GM19238 (cell line): ENCODE measurements at regions not wholly inside any gene's neighbourhood (a gene's known extent, or its start where the extent isn't known, plus 50 kb on each side); places are given as distances from the start of the nearest gene placed in this dataset.

ENCODE experiments used
- DNase-seq: peaks from one replicate; pipeline ENCODE4 v3.0.0; 2011; ENCODE audit warnings: low spot score; ENCODE audit not compliant: insufficient read length

DNA sequence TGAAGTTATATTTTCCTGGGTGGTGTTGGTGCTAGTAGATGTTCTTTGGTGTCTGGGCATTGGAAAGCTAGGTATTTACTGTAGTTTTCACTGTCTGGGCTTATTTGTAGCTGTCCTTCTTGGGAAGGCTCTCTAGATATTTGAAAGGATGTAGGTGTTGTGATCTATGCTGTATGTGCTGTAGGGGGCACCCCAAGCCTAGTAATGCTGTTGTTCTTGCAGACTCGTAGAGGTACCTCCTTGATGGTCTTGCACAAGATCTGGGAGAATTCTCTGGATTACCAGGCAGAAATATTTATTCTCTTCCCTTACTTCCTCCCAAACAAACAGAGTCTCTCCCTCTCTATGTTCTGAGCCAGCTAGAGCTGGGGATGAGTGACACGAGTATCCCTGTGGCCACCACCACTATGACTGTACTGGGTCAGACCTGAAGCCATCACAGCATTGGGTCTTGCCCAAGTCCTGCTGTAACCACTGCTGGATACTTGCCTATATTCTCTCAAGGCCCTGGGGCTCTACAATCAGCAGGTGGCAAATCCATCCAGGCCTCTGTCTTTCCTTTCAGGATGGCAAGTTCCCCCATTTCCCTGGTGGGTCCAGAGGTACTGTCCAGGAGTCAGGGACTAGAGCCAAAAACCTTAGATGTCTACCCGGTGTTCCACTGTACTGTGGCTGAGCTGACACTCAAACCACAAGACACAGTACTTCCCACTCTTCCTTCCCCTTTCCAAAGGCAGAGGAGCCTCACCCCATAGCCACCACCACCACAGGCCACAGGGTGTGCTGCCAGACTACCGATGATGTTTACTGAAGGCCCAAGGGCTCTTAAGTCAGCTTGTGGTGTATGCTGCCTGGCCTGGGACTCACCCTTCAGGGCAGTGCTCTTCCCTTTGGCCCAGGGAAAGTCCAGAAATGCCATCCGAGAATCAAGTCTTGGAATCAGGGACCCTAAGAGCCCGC, 195.2 kb upstream of the DPPA4 start:
- DNase-seq = no peak

DNA sequence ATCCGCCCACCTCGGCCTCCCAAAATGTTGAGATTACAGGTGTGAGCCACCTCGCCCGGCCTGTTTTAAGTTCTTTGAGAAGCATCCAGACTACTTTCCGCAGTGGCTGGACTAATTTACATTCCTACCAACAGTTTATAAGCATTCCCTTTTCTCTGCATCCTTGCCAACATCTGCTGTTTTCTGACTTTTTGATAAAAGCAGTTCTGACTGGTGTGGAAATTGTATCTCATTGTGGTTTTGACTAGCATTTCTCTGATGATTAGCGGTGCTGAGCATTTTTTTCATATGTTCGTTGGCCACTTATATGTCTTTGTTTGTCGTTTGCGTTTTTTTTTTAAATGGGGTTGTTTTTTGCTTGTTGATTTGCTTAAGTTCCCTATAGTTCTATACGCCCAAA, 208.4 kb upstream of the DPPA4 start:
- DNase-seq = no peak

DNA sequence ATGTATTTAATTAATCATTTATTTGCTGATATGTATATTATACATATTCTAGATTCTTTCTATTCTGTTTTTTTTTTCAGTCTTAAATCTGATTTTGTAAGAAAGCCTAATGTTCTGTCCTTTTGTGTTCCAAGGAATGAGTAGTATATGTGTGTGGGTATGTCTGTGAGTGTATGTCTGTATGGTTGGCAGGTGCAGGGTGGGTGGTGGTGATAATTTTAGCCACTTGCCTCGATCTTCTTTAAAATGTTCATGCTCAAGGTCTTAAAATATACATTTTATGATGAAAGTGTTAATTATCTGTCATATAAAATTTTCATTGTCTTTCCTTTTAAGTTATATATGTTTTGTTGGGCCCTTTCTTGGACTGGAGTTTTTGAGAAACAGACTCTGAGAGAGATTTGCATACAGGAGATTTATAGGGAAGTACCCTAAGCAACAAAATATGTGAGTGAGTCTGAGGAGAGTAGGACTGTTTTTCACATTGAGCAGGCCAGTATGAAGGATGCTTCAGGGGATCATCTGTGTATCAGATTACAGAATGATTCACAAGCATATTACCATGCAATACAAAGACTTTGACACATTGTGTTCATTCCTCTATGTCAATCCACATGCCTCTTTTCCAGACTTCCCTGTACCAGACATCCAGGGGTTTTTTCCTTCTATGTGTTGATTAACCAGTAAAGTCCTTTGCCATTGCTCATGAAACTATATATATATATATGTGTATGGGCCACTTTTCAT, 211.0 kb upstream of the DPPA4 start:
- no peak for DNase-seq

DNA sequence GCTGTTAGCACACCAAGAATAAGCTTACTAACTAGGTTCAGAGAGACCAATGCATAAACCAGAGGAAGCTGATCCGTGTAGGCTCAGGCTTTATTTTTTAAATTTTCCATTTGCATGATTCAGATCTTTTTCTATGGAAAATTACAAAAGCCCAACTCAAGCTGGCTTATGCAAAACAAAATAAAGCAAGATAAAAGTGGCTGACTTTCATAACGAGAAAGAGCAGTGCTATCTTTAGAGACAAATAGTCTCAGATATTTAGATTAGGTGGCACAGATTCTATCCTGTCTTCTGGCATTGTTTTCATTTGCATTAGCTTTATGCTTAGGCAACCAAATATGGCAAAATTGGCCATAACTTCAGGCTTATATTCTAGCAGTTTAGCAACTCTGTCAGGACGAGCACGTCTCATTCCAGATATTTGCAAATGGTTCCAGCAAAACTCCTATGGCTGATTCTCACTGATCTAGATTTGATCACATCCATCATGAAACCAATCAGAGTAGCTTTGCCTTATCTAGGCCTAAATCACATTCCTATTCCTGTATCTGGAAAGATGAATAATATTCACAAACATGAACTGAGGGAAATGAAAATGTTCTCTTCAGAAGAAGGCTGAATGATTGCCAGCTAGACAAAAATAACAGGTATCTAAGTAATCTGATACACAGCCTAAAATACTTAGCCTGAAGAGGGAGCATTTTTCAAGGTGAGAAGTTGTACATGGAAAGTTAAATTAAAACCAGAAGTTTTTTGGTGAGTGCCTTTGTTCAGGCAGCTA, 216.4 kb upstream of the DPPA4 start:
- no peak for DNase-seq

GRCh38 chr3:109559389-109559788, 222.0 kb upstream of the DPPA4 start:
- DNase-seq = no peak

GRCh38 chr3:109563149-109563548, 225.8 kb upstream of the DPPA4 start:
- no peak for DNase-seq

GRCh38 chr3:109569135-109569846, 231.9 kb upstream of the DPPA4 start:
- no peak for DNase-seq

DNA sequence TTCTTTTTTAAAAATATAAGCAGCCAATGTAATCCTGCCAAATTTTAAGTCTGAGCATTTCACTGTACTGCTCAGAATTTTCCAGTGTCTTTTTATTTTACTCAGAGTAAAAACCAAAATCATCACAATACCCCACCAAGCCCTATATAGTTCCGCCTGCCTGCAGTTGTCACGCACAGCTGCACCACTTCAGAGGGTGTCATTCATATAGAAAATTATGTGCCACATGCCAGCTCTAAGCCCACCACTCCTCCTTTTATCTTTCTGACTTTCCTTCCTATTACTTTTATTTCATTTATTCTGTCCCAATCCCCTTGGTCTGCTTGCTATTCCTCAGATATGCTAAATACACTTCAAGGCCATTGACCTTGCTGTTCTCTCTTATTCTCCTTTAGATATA, 233.1 kb upstream of the DPPA4 start:
- DNase-seq = no peak

DNA sequence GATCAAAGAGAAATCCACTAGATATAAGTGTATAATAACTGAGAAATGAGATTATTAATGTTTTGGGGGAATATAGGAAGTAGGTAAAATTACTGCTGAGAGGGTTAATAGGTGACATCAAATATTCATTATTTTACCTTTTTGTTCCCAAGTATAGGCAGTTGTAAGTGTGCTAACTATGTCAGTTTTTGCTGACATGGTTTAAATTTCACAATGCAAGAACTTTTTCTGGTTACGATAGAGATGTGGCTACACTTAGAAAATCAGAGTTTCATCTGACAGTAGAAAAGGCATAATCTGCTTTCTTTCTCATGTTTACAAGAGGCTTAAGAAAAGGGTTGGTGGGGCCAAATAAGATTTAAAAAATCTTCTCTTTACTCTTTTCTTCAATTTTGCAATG, 235.0 kb upstream of the DPPA4 start:
- no peak for DNase-seq

- DNase-seq = no peak
Measured at GRCh38 chr3:109596991-109597390, 259.6 kb upstream of the DPPA4 start.

DNA sequence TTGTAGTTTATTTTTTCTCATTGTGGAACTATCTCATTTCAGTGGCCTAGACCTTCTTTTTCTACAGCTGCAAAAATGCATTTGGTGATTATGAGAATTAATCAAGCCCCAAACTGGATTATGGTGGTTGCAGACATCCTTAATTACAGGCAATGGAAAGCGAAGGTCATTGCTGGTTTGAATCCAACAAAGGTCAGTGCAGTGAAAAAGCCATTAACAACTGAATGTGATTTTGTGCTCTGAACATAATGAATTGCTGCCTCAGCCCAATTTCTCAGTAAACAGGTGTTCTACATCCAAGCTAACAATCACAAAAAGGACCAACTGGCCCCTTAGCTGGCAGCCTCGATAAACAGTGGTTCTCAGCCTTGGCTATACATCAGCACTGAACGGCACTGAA, 260.1 kb upstream of the DPPA4 start:
- no peak for DNase-seq

DNA sequence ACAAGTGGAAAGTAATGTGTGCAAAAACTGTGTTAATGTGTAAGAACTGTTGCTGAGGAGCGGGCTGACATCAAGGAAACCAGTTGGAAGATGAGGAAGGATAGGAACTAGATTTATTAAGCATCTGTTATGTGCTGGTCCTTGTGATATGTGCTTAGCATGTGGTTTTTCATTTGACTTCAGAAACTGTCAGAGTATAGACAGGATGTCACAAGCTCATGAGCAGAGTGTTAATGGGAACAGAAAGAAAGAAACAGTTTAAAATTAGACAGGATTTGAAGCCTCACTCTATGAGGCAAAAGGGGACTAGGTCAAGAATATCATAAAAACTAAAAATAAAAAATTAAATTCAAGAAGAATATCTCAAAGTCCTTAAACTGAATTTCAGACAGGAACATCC, 270.6 kb upstream of the DPPA4 start:
- no peak for DNase-seq

DNA sequence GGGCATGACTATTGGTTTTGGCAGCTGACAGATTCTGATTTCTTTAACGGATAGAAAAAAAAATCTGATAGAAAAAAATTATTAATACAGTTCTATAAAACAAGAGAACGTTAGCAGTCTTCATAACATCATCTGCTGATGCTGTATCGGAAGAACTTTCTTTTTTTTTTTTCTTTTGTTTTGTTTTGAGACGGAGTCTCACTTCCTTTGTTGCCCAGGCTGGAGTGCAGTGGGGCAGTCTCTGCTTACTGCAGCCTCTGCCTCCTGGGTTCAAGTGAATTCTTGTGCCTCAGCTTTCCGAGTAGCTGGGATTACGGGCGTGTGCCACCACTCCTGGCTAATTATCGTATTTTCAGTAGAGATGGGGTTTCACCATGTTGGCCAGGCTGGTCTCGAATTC, 271.2 kb upstream of the DPPA4 start:
- no peak for DNase-seq

DNA sequence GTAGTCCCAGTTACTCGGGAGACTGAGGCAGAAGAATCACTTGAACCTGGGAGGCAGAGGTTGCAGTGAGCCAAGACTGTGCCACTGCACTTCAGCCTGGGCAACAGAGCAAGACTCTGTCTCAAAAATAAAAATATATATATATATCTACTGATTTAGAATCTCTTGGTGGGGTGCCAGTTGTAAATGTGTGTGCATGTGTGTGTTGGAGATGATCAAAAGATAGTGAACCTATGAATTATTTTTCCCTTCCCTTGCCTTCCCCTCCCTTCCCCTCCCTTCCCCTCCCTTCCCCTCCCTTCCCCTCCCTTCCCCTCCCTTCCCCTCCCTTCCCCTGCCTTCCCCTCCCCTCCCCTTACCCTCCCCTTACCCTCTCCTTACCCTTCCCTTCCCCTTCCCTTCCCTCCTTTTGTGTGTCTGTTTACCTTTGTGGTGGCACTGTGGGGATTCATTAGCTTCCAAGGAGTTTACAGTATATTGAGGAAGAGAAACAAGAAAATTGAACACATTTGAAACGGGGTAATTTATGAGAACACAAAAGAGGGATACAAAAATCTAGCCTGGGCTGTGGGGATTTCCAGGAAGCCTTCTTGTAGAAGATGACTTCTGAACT, 281.5 kb upstream of the DPPA4 start:
- no peak for DNase-seq

DNA sequence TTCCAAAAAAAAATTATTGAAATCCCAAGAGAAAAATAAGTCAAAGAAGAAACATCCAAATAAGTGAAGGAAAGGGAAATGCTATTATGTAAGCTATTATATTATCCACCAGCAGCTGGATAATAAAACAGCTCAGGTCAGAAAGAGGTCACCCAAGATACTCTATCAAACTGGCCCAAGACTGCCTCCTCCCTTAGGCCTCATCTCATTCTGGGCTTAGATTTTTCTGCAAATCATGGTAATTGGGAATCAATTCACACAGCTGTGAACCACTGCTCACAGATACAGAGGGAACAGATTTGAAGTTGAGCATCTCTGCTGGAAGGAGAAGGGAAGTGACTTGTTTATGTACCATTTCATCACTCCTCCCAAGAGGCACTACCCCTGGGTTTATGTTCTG, 294.6 kb upstream of the DPPA4 start:
- no peak for DNase-seq

- DNase-seq = no peak
Measured at GRCh38 chr3:109640146-109640652, 302.9 kb upstream of the DPPA4 start.

- DNase-seq = no peak
Measured at GRCh38 chr3:109642025-109642424, 304.7 kb upstream of the DPPA4 start.

GRCh38 chr3:109643590-109643989, 306.2 kb upstream of the DPPA4 start:
- DNase-seq = no peak

DNA sequence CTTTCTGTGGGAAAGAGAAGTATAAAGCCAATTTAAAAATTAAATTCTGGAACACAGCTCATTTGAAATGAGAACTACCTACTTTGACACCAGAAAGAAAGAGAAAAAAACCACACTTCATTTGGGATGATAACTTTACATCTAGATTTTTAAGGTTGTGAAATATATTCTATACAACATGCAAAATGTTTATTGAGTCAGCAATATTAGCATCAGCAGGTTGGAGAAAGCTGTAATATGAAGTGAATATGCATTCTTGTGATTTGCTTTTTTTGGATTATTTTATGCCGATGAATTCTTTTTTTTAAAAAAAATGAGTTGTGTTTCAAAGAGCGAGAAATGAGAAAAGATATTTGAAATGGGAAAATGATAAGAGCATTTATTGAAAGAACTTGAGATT, 307.0 kb upstream of the DPPA4 start:
- DNase-seq = no peak

DNA sequence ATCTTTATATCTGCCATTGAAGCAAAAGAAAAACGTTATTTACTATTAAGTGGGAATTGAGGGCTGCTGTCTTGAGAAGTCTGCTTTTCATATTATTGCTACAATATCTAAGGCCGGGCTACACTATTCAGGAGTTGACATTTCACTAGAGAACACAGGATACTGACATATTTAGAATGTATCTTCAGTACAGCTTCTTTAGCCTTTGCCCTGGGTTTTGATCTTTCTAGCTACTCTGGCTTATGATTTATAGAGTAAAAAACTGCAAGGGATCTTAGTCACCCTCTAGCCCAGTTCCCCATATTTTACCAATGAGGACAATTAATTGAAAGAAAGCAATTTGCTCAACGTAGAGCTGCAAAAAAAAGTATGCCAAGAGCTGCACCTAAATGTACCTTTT, 307.4 kb upstream of the DPPA4 start:
- DNase-seq = no peak

- DNase-seq = no peak
Measured at GRCh38 chr3:109648027-109648426, 310.7 kb upstream of the DPPA4 start.
